ENCODE measurements at regions not wholly inside any gene's neighbourhood (a gene's known extent, or its start where the extent isn't known, plus 50 kb on each side); places are given as distances from the start of the nearest gene placed in this dataset.

- no peaks in the 10 kb centered on the region for H3K36me3 ChIP-seq
- intact Hi-C loops (cut with DNase I), result no loop called here
- no peak overlapping the region for H3K4me3 ChIP-seq
- H3K27me3 ChIP-seq, result peaks cover 0 to 15% (median 0%) of the 10 kb centered on the region in 4 donors
- no peaks in the 10 kb centered on the region for H3K9me3 ChIP-seq
- no peak overlapping the region for H3K27ac ChIP-seq
- TF ChIP-seq CTCF (IDR thresholded peaks at IDR 0.05) (no peak), POLR2A (IDR thresholded peaks at IDR 0.05) (no peak)
- WGBS, 2 donors, result 87 to 88% methylated on average over 5 of the region's 5 CpGs
- no peak for DNase-seq
- no peaks in the 10 kb centered on the region for H3K4me1 ChIP-seq
Observed at GRCh38 chr16:48099455-48099854, 56.3 kb downstream of the ABCC12 start.

- TF ChIP-seq POLR2A (IDR thresholded peaks at IDR 0.05) (no peak), CTCF (IDR thresholded peaks at IDR 0.05) (no peak)
- 66 to 73% methylated on average over 2 of the region's 2 CpGs for WGBS, 2 donors
- no peaks in the 10 kb centered on the region for H3K4me1 ChIP-seq
- no peak overlapping the region for H3K4me3 ChIP-seq
- H3K36me3 ChIP-seq, result no peaks in the 10 kb centered on the region
- no peaks in the 10 kb centered on the region for H3K9me3 ChIP-seq
- intact Hi-C loops (cut with DNase I), result no loop called here
- peaks cover 0 to 11% (median 0%) of the 10 kb centered on the region in 4 donors for H3K27me3 ChIP-seq
- no peak for DNase-seq
- H3K27ac ChIP-seq, result no peak overlapping the region
Observed at GRCh38 chr16:48098472-48098871, 57.3 kb downstream of the ABCC12 start.

- H3K27me3 ChIP-seq, result peaks cover 0 to 12% (median 0%) of the 10 kb centered on the region in 4 donors
- 62 to 78% methylated on average over 14 of the region's 14 CpGs for WGBS, 2 donors
Observed at GRCh38 chr16:48091117-48091516, 64.7 kb downstream of the ABCC12 start.

GRCh38 chr16:48089053-48089792, 66.6 kb downstream of the ABCC12 start:
- Histone ChIP-seq H3K27me3 (peaks cover 0 to 12% (median 0%) of the 10 kb centered on the region in 4 donors), H3K27ac (no peak overlapping the region), H3K36me3 (no peaks in the 10 kb centered on the region), H3K9me3 (no peaks in the 10 kb centered on the region), H3K4me1 (no peaks in the 10 kb centered on the region), H3K4me3 (no peak overlapping the region)
- intact Hi-C loops (cut with DNase I), result no loop called here
- DNase-seq, result no peak
- no peak for TF ChIP-seq CTCF (IDR thresholded peaks at IDR 0.05)
- no peak for TF ChIP-seq POLR2A (IDR thresholded peaks at IDR 0.05)
- 52 to 63% methylated on average over 4 of the region's 4 CpGs for WGBS, 2 donors

More at GRCh38 chr16:48091117-48091516, 64.7 kb downstream of the ABCC12 start:
- TF ChIP-seq POLR2A (IDR thresholded peaks at IDR 0.05), result no peak
- no peak for TF ChIP-seq CTCF (IDR thresholded peaks at IDR 0.05)
- Histone ChIP-seq H3K4me1 (no peaks in the 10 kb centered on the region), H3K36me3 (no peaks in the 10 kb centered on the region), H3K9me3 (no peaks in the 10 kb centered on the region), H3K27ac (no peak overlapping the region), H3K4me3 (no peak overlapping the region)
- intact Hi-C loops (cut with DNase I), result no loop called here
- DNase-seq, result no peak

- WGBS, 2 donors, result 22 to 43% methylated on average over 1 of the region's 1 CpG
- Histone ChIP-seq H3K9me3 (no peaks in the 10 kb centered on the region), H3K27me3 (peaks cover 0 to 20% (median 0%) of the 10 kb centered on the region in 4 donors), H3K4me3 (no peak overlapping the region), H3K36me3 (no peaks in the 10 kb centered on the region), H3K27ac (no peak overlapping the region), H3K4me1 (no peaks in the 10 kb centered on the region)
- DNase-seq, result no peak
- no peak for TF ChIP-seq CTCF (IDR thresholded peaks at IDR 0.05)
- TF ChIP-seq POLR2A (IDR thresholded peaks at IDR 0.05), result no peak
- intact Hi-C loops (cut with DNase I), result no loop called here
Observed at GRCh38 chr16:48087639-48088038, 68.2 kb downstream of the ABCC12 start.
